GM23248 (cell line): ENCODE measurements at regions not wholly inside any gene's neighbourhood (a gene's known extent, or its start where the extent isn't known, plus 50 kb on each side); places are given as distances from the start of the nearest gene placed in this dataset.

Experiments
- EZH2 ChIP-seq: fragments of 200-600 bp; sonication (generic); IDR thresholded peaks from 2 replicates; pipeline ENCODE4 v1.6.1; 2018; ENCODE audit warnings: antibody characterized with exemption, mild to moderate bottlenecking; ENCODE audit not compliant: insufficient read depth, poor library complexity, severe bottlenecking
- EZH2phosphoT487 ChIP-seq: fragments of 200-600 bp; sonication (generic); IDR thresholded peaks from 2 replicates; pipeline ENCODE4 v1.6.1; 2018; ENCODE audit warnings: antibody characterized with exemption, moderate library complexity, mild to moderate bottlenecking, low read depth; ENCODE audit not compliant: insufficient read depth

- TF ChIP-seq EZH2 (no peak), EZH2phosphoT487 (no peak)
Observed at GRCh38 chr12:96099986-96100385, 64.6 kb upstream of the LTA4H start.
